ENCODE measurements at regions not wholly inside any gene's neighbourhood (a gene's known extent, or its start where the extent isn't known, plus 50 kb on each side); places are given as distances from the start of the nearest gene placed in this dataset.
"Not testable (repeated sequence)": the region's sequence is repeated elsewhere in the genome, so short reads cannot be mapped to it uniquely, and the experiment has no call there.

- not testable (repeated sequence) for DNase-seq (ENCODE audit: low read depth)
These were observed 259.4 kb downstream of the SETD4 start for GRCh38 chr21:35800796-35801385.

- DNase-seq (ENCODE audit: low read depth), result no peak
These were observed 263.5 kb downstream of the SETD4 start for GRCh38 chr21:35796844-35797243.

DNA sequence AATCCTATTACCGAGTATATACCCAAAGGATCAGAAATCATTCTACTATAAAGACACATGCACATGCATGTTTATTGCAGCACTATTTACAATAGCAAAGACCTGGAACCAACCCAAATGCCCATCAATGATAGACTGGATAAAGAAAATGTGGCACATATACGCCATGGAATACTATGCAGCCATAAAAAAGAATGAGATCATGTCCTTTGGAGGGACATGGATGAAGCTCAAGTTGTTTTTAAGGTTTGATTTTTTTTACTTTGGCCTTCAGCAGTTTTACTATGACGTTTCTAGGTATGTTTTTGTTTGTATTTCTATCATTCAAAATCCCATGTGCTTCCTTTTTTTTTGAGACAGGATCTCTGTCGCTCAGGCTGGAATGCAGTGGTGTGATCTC lies 265.8 kb downstream of the SETD4 start:
- not testable (repeated sequence) for DNase-seq (ENCODE audit: low read depth)

DNA sequence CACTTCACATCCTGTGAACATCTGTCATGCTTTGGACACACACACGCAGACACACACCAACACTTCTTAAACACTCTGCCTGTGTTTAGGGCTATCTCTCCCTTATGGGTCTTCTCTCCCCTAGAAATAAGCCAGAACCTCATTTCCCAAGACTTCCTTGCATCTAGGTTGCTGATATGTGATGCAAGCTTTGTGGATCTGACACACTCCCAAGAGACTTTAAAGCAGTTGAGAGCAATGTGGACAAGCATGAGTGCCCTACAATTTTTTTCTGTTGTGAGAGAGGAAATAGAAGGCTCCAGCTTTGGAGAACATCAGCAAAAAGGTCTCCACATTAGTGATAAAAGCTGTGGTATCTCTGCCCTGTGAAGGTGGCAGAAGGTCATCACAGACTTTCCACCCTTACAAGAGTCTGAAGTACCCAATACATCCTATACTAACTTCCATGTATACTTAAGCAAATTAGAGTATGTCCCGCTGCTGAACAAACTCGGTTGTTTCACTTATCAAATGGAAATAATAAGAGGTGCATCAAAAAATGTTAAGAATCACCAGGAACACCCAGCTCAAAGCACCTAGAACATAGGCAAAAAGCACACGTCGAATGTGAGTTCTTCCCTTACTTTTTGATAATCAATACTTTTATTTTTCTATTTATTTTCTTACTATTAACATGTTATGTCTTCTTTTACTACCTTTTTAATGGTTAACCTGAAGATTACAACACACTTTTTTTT lies 267.6 kb downstream of the SETD4 start:
- no peak for DNase-seq (ENCODE audit: low read depth)

GRCh38 chr21:35791541-35792325 lies 268.6 kb downstream of the SETD4 start:
- no peak for DNase-seq (ENCODE audit: low read depth)

DNA sequence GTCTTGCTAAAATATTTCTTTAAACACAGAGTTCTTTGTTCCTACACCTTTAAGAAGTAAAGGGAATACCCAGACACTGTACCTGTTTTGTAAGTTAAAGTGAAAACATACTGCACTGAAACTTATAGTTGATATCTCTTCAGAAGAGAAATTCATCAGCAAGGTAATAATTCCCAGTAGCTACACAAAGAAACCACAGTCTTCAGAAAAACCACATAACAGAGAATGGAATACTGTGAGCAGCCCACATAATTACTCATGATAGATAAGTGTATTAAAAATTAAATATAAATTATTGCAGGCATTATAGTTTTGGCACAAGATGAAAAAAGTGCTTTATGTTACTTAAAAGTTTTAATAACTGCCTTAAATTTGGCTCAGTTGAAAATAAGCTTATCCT lies 276.6 kb downstream of the SETD4 start:
- DNase-seq (ENCODE audit: low read depth), result no peak

DNA sequence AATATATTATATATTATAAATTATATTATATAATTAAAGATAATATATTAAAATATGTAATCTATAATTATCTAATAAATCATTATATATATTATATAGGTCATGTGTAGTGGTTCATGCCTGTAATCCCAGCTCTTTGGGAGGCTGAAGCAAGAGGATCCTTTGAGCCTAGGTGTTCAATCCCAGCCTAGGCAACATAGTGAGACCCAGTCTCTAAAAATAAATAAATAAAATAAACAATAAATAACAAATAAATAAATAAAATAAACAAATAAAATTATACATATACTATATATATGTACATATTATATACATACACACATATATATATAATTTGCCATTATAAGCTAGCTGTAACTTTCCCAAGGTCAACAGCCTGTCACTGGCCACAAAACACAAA lies 277.7 kb downstream of the SETD4 start:
- DNase-seq (ENCODE audit: low read depth), result no peak

GRCh38 chr21:35780983-35781382 lies 279.3 kb downstream of the SETD4 start:
- DNase-seq (ENCODE audit: low read depth), result no peak

GRCh38 chr21:35779690-35780570 lies 280.4 kb downstream of the SETD4 start:
- DNase-seq (ENCODE audit: low read depth), result no peak

GRCh38 chr21:35779167-35779566 lies 281.2 kb downstream of the SETD4 start:
- no peak for DNase-seq (ENCODE audit: low read depth)

GRCh38 chr21:35777081-35777480 lies 283.2 kb downstream of the SETD4 start:
- no peak for DNase-seq (ENCODE audit: low read depth)

- no peak for DNase-seq (ENCODE audit: low read depth)
These were observed 284.4 kb downstream of the SETD4 start for GRCh38 chr21:35775778-35776544.

GRCh38 chr21:35770101-35770945 lies 290.0 kb downstream of the SETD4 start:
- no peak for DNase-seq (ENCODE audit: low read depth)

DNA sequence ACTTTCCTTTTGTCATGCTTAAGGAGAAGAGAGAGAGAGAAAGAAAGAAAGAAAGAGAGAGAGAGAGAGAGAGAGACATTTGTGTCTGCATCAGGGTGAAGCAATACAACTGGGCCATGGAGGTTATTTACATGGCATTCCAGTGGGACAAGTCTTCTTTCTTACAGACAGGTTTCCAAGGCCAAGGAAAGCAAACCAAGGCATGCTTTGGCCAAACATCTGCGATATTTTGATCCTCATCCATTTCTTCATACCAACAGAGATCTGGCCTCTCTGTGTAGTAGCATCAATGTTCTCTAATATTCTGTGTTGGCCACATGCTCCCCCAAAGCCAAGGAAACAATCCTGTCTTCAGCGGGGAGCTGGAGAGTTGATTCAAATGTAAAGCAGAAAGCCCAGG lies 292.1 kb downstream of the SETD4 start:
- no peak for DNase-seq (ENCODE audit: low read depth)

GRCh38 chr21:35764586-35764985 lies 295.7 kb downstream of the SETD4 start:
- DNase-seq (ENCODE audit: low read depth), result no peak

DNA sequence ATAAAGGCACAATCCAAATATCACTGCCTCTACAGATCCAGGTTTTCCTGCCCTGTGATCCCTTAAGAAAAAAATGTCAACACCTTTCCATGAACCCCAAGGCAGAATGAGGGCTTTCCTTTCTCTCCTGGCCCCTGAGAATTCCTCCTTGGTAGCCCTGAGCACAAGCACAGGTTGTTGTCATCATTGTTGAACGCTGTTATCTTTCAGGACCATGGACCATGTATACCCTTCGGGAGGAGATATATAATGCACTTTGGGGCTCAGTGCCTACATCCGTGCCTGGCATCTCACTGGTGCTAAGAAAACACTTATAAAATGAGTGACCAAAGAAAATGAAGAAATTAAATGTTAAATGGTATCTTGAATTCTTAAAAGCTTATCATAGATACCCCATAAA lies 296.2 kb downstream of the SETD4 start:
- no peak for DNase-seq (ENCODE audit: low read depth)

DNA sequence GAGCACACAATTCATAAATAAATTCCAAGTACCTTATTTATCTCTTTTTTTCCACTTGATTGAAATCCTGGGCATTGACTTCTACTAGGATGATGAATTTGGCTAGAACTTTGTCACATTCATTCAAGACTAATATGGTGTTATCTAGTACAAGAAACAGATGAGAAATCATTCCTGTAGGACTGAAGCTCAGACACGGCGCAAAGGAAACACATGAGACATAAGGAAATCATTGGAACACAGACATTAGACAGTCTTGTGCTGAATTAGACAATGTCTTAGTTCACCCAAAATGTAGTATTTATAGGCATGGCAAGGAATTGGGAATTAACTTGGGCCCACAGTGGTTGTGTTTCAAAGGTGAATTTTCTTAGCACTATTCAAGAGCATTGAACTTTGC lies 305.7 kb downstream of the SETD4 start:
- no peak for DNase-seq (ENCODE audit: low read depth)

DNA sequence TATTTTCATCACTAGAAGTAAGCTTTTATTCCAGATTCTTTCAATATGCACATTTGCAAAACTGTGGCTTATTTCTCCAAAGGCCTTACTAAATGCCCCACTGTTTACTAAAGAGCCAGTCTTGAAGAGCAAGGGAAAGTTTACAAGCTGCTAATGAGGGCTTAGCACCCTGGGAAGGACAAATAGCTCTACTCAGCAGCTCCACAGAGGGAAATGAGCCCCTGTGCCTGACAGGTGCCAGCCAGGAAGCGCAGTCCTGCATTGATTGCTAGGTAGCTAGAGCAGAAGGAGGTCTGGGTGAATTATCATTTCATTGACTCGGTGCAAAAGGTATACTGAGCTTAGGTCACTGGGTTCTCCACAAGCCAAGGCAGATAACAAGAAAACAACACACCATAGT lies 307.0 kb downstream of the SETD4 start:
- no peak for DNase-seq (ENCODE audit: low read depth)

- no peak for DNase-seq (ENCODE audit: low read depth)
These were observed 309.2 kb downstream of the SETD4 start for GRCh38 chr21:35751171-35751570.

DNA sequence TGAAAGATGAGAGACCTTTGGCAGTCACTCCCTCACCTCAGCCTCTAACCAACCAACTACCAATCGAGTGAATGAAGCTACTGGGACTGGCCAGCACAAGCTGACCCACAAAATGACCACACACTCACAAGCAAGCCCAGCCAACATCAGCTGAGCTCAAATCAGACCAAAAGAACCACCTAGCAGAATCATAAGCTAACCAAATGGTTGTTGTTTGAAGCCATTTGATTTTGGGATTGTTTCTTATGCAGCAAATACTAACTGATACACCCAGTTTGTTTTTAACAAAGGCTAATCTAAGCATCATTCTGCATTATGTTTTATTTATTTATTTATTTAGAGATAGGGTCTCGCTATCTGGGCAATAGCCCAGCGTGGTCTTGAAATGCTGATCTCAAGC lies 310.4 kb downstream of the SETD4 start:
- DNase-seq (ENCODE audit: low read depth), result no peak

Measured in CMK (cell line).